SU-DHL-6 (cell line): ENCODE measurements at regions not wholly inside any gene's neighbourhood (a gene's known extent, or its start where the extent isn't known, plus 50 kb on each side); places are given as distances from the start of the nearest gene placed in this dataset.

Experiments
- H2AFZ ChIP-seq: fragments of 200-600 bp; sonication (generic); 2 replicates; pipeline ENCODE4 v1.6.1; 2014; ENCODE audit warnings: low read depth, mild to moderate bottlenecking, moderate library complexity, mixed read lengths, antibody characterized with exemption, low read length; ENCODE audit not compliant: severe bottlenecking
- H3F3A ChIP-seq: fragments of 200-600 bp; shearing (Covaris generic); 2 replicates; pipeline ENCODE4 v1.6.0; 2016; ENCODE audit warnings: antibody characterized with exemption, mild to moderate bottlenecking; ENCODE audit not compliant: insufficient read depth
- H3K27ac ChIP-seq: fragments of 200-600 bp; sonication (generic); 2 replicates; pipeline ENCODE4 v1.5.1; 2016; ENCODE audit warnings: low read depth, mild to moderate bottlenecking, low read length, moderate library complexity, mixed read lengths
- H3K27me3 ChIP-seq: fragments of 200-600 bp; sonication (generic), shearing (Covaris generic); 2 replicates; pipeline ENCODE4 v1.6.0; 2014; ENCODE audit warnings: mild to moderate bottlenecking, low read length
- H3K36me3 ChIP-seq: fragments of 200-600 bp; sonication (generic); 2 replicates; pipeline ENCODE4 v1.6.1; 2014; ENCODE audit warnings: mild to moderate bottlenecking, low read length, mixed read lengths
- H3K4me2 ChIP-seq: fragments of 300-600, 200-600 bp; shearing (Covaris generic), sonication (generic); 2 replicates; pipeline ENCODE4 v1.6.0; 2014; ENCODE audit warnings: low read length, low read depth, mild to moderate bottlenecking; ENCODE audit not compliant: poor library complexity, severe bottlenecking
- H3K4me3 ChIP-seq: fragments of 200-600 bp; sonication (generic); 2 replicates; pipeline ENCODE4 v1.5.1; 2014; ENCODE audit warnings: antibody characterized with exemption, low read length, mild to moderate bottlenecking, mixed read lengths; ENCODE audit not compliant: insufficient read depth, poor library complexity, severe bottlenecking
- H3K79me2 ChIP-seq: fragments of 200-600 bp; sonication (generic); 2 replicates; pipeline ENCODE4 v1.6.1; 2014; ENCODE audit warnings: mild to moderate bottlenecking, low read length, moderate library complexity; ENCODE audit not compliant: insufficient read depth
- H3K9ac ChIP-seq: fragments of 200-600 bp; sonication (generic); 2 replicates; pipeline ENCODE4 v1.7.0; 2014; ENCODE audit warnings: mild to moderate bottlenecking, low read length
- H3K9me2 ChIP-seq: fragments of 200-600 bp; sonication (generic); replicated peaks from 2 replicates; pipeline ENCODE4 v1.6.1; 2014; ENCODE audit warnings: low read length; ENCODE audit not compliant: insufficient read depth
- H3K9me3 ChIP-seq: fragments of 200-600 bp; sonication (generic); 2 replicates; pipeline ENCODE4 v1.6.1; 2014; ENCODE audit warnings: low read length, mixed read lengths; ENCODE audit not compliant: insufficient read depth
- H4K20me1 ChIP-seq: fragments of 200-600 bp; sonication (generic); 2 replicates; pipeline ENCODE4 v1.6.1; 2014; ENCODE audit warnings: low read depth, mild to moderate bottlenecking, antibody characterized with exemption, low read length, moderate library complexity, mixed read lengths
- EZH2phosphoT487 ChIP-seq: fragments of 200-600 bp; sonication (generic), shearing (Covaris generic); conservative IDR thresholded peaks from 2 replicates; pipeline ENCODE4 v1.6.1; 2018; ENCODE audit warnings: mild to moderate bottlenecking, antibody characterized with exemption, low read length, moderate library complexity, mixed read lengths
- TF ChIP-seq, protein P1 (sequence below): fragments of 200-600 bp; sonication (generic); IDR thresholded peaks from one replicate; pipeline ENCODE4 v1.5.1; 2017; ENCODE audit warnings: antibody characterized with exemption, mild to moderate bottlenecking, low read length, moderate library complexity; ENCODE audit not compliant: insufficient read depth, poor library complexity, severe bottlenecking

- no peak overlapping the region for H2AFZ ChIP-seq
- H3K4me3 ChIP-seq = no peak overlapping the region
Observed at GRCh38 chr16:65917466-65917865, 449.0 kb upstream of the CDH5 start.

DNA sequence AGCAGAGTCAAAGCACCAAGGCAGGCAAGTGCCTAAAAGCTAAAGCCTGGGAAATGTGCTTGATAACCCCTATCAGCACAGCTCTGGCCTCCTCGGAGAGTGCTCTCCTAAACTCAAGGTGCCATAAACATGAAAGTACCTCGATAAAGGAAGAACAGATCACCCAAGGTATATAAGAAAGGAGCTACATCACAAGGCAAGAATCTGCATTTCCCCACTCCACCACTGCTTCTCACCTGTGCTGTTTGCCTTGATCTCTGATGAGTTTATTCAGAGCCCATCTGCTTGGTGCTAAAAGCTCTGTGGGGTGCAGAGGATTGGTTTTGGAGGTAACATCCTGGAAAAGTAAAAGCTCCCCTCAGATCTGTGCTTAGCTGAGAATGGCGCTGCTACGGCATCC is 449.5 kb upstream of the CDH5 start:
- H3K79me2 ChIP-seq = no peaks in the 10 kb centered on the region
- no peaks in the 10 kb centered on the region for H4K20me1 ChIP-seq
- TF ChIP-seq, protein P1, sequence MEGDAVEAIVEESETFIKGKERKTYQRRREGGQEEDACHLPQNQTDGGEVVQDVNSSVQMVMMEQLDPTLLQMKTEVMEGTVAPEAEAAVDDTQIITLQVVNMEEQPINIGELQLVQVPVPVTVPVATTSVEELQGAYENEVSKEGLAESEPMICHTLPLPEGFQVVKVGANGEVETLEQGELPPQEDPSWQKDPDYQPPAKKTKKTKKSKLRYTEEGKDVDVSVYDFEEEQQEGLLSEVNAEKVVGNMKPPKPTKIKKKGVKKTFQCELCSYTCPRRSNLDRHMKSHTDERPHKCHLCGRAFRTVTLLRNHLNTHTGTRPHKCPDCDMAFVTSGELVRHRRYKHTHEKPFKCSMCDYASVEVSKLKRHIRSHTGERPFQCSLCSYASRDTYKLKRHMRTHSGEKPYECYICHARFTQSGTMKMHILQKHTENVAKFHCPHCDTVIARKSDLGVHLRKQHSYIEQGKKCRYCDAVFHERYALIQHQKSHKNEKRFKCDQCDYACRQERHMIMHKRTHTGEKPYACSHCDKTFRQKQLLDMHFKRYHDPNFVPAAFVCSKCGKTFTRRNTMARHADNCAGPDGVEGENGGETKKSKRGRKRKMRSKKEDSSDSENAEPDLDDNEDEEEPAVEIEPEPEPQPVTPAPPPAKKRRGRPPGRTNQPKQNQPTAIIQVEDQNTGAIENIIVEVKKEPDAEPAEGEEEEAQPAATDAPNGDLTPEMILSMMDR = no peak
- no peak for TF ChIP-seq EZH2phosphoT487
- no peak overlapping the region for H3K9ac ChIP-seq
- no peaks in the 10 kb centered on the region for H3K9me3 ChIP-seq
- H2AFZ ChIP-seq = no peak overlapping the region
- no peaks in the 10 kb centered on the region for H3K27me3 ChIP-seq
- H3K4me2 ChIP-seq = no peak overlapping the region
- no peak overlapping the region for H3K27ac ChIP-seq
- H3F3A ChIP-seq = no peaks in the 10 kb centered on the region
- no peaks in the 10 kb centered on the region for H3K36me3 ChIP-seq
- no peaks in the 10 kb centered on the region for H3K9me2 ChIP-seq
- no peak overlapping the region for H3K4me3 ChIP-seq

More at GRCh38 chr16:65917466-65917865, 449.0 kb upstream of the CDH5 start:
- TF ChIP-seq EZH2phosphoT487 = no peak
- TF ChIP-seq, protein P1 = no peak
- H3K27ac ChIP-seq = no peak overlapping the region
- H3K4me2 ChIP-seq = no peak overlapping the region
- H3K36me3 ChIP-seq = no peaks in the 10 kb centered on the region
- no peaks in the 10 kb centered on the region for H3K79me2 ChIP-seq
- H3K9me3 ChIP-seq = no peaks in the 10 kb centered on the region
- no peaks in the 10 kb centered on the region for H3K9me2 ChIP-seq
- no peaks in the 10 kb centered on the region for H3K27me3 ChIP-seq
- H3K9ac ChIP-seq = no peak overlapping the region
- H3F3A ChIP-seq = no peaks in the 10 kb centered on the region
- H4K20me1 ChIP-seq = no peaks in the 10 kb centered on the region

- Histone ChIP-seq H3K4me3 (no peak overlapping the region), H3K9me2 (no peaks in the 10 kb centered on the region), H3K27ac (no peak overlapping the region), H3K36me3 (no peaks in the 10 kb centered on the region), H3K79me2 (no peaks in the 10 kb centered on the region), H2AFZ (no peak overlapping the region), H3K4me2 (no peak overlapping the region), H3K27me3 (no peaks in the 10 kb centered on the region), H3F3A (no peaks in the 10 kb centered on the region), H3K9me3 (no peaks in the 10 kb centered on the region), H4K20me1 (no peaks in the 10 kb centered on the region), H3K9ac (no peak overlapping the region)
- TF ChIP-seq EZH2phosphoT487 = no peak
- TF ChIP-seq, protein P1 = no peak
Observed at GRCh38 chr16:65910291-65910690, 456.2 kb upstream of the CDH5 start.
